ENCODE measurements at regions not wholly inside any gene's neighbourhood (a gene's known extent, or its start where the extent isn't known, plus 50 kb on each side); places are given as distances from the start of the nearest gene placed in this dataset.
"Not testable (repeated sequence)": the region's sequence is repeated elsewhere in the genome, so short reads cannot be mapped to it uniquely, and the experiment has no call there.

DNA sequence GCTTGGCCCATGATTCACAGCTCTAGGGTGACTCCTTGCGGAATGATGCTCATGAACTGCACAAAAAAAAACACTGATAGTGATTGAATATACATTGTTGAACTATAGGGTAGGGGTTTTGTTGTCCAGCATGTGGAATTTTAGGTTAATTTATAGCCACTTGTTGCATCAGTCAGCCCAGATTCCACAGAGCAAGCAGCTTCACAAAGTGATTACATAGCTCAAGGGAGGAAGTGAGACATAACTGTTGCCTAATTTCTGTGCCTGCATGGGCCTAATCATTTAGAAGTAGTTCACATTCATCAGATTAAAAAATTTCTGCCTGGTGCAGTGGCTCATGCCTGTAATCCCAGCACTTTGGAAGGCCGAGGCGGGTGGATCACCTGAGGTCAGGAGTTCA lies 142.2 kb upstream of the ZNF722 start:
- TF ChIP-seq, protein P1, sequence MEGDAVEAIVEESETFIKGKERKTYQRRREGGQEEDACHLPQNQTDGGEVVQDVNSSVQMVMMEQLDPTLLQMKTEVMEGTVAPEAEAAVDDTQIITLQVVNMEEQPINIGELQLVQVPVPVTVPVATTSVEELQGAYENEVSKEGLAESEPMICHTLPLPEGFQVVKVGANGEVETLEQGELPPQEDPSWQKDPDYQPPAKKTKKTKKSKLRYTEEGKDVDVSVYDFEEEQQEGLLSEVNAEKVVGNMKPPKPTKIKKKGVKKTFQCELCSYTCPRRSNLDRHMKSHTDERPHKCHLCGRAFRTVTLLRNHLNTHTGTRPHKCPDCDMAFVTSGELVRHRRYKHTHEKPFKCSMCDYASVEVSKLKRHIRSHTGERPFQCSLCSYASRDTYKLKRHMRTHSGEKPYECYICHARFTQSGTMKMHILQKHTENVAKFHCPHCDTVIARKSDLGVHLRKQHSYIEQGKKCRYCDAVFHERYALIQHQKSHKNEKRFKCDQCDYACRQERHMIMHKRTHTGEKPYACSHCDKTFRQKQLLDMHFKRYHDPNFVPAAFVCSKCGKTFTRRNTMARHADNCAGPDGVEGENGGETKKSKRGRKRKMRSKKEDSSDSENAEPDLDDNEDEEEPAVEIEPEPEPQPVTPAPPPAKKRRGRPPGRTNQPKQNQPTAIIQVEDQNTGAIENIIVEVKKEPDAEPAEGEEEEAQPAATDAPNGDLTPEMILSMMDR (conservative IDR thresholded peaks at IDR 0.05; ENCODE audit: low read depth in 2 of 2) = not testable (repeated sequence)
- TF ChIP-seq POLR2AphosphoS5 (IDR thresholded peaks at IDR 0.05; ENCODE audit: low read depth); CREB1 (CRISPR knock-in tag; IDR thresholded peaks at IDR 0.05; ENCODE audit: low read depth); EZH2 (IDR thresholded peaks at IDR 0.05; ENCODE audit: low read depth, unreplicated experiment); ZNF114 (CRISPR knock-in tag; IDR thresholded peaks at IDR 0.05); EZH2phosphoT487 (IDR thresholded peaks at IDR 0.05; ENCODE audit: unreplicated experiment); JUNB (IDR thresholded peaks at IDR 0.05; ENCODE audit: unreplicated experiment); STAT1 (IDR thresholded peaks at IDR 0.05; ENCODE audit: unreplicated experiment); ZNF331 (CRISPR knock-in tag; IDR thresholded peaks at IDR 0.05; ENCODE audit: low read depth); NANOG (IDR thresholded peaks at IDR 0.05; ENCODE audit: borderline replicate concordance): not testable (repeated sequence)
- TF ChIP-seq, protein P2, sequence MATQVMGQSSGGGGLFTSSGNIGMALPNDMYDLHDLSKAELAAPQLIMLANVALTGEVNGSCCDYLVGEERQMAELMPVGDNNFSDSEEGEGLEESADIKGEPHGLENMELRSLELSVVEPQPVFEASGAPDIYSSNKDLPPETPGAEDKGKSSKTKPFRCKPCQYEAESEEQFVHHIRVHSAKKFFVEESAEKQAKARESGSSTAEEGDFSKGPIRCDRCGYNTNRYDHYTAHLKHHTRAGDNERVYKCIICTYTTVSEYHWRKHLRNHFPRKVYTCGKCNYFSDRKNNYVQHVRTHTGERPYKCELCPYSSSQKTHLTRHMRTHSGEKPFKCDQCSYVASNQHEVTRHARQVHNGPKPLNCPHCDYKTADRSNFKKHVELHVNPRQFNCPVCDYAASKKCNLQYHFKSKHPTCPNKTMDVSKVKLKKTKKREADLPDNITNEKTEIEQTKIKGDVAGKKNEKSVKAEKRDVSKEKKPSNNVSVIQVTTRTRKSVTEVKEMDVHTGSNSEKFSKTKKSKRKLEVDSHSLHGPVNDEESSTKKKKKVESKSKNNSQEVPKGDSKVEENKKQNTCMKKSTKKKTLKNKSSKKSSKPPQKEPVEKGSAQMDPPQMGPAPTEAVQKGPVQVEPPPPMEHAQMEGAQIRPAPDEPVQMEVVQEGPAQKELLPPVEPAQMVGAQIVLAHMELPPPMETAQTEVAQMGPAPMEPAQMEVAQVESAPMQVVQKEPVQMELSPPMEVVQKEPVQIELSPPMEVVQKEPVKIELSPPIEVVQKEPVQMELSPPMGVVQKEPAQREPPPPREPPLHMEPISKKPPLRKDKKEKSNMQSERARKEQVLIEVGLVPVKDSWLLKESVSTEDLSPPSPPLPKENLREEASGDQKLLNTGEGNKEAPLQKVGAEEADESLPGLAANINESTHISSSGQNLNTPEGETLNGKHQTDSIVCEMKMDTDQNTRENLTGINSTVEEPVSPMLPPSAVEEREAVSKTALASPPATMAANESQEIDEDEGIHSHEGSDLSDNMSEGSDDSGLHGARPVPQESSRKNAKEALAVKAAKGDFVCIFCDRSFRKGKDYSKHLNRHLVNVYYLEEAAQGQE (IDR thresholded peaks at IDR 0.05; ENCODE audit: unreplicated experiment) = not testable (repeated sequence)
- TF ChIP-seq, protein P3, sequence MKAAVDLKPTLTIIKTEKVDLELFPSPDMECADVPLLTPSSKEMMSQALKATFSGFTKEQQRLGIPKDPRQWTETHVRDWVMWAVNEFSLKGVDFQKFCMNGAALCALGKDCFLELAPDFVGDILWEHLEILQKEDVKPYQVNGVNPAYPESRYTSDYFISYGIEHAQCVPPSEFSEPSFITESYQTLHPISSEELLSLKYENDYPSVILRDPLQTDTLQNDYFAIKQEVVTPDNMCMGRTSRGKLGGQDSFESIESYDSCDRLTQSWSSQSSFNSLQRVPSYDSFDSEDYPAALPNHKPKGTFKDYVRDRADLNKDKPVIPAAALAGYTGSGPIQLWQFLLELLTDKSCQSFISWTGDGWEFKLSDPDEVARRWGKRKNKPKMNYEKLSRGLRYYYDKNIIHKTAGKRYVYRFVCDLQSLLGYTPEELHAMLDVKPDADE (IDR thresholded peaks at IDR 0.05) = not testable (repeated sequence)
